ENCODE measurements at regions not wholly inside any gene's neighbourhood (a gene's known extent, or its start where the extent isn't known, plus 50 kb on each side); places are given as distances from the start of the nearest gene placed in this dataset.

- TF ChIP-seq CSDC2 (CRISPR knock-in tag; IDR thresholded peaks at IDR 0.05) (no peak), RARB (CRISPR knock-in tag; IDR thresholded peaks at IDR 0.05) (no peak), ZNF70 (CRISPR knock-in tag; IDR thresholded peaks at IDR 0.05) (no peak), ARNTL (CRISPR knock-in tag; IDR thresholded peaks at IDR 0.05; ENCODE audit: borderline replicate concordance, low read depth) (no peak), ZFP3 (CRISPR knock-in tag; IDR thresholded peaks at IDR 0.05) (no peak), ISL1 (CRISPR knock-in tag; IDR thresholded peaks at IDR 0.05) (no peak), ZFP30 (CRISPR knock-in tag; IDR thresholded peaks at IDR 0.05) (no peak), ESRRG (CRISPR knock-in tag; IDR thresholded peaks at IDR 0.05) (no peak), PATZ1 (CRISPR knock-in tag; IDR thresholded peaks at IDR 0.05; ENCODE audit: borderline replicate concordance) (no peak), CSRNP3 (CRISPR knock-in tag; IDR thresholded peaks at IDR 0.05) (no peak)
Measured at GRCh38 chr2:144603334-144603733, 83.4 kb upstream of the ZEB2 start.
